ENCODE measurements at regions not wholly inside any gene's neighbourhood (a gene's known extent, or its start where the extent isn't known, plus 50 kb on each side); places are given as distances from the start of the nearest gene placed in this dataset.

DNA sequence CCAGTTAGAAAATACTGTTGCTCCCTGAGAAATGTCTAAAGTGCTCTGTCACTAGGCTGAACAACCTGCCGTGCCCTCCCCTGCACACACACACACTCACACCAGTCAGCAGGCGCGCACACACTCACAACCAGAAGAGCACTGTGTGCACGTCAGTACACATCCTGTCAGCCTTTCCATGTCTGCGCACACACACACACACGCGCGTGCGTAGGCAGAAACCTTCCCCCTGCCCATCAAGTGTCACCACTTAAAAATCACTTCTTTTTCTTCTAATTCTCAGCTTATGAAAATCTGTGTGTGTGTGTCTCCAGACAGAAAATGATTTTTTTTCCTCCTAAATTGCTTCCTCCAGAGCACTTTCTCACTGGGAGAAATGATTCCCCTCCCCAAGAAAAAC lies 100.3 kb downstream of the EDN3 start:
- no peak for DNase-seq (ENCODE audit: low read depth in 4 of 6, low spot score in 6 of 6)
- no peak overlapping the region for H3K4me3 ChIP-seq (ENCODE audit: low read depth, low read length)
- WGBS (ENCODE audit: insufficient coverage), result 72% methylated on average over 3 of the region's 9 CpGs
- peaks cover 35% of the 10 kb centered on the region for H3K4me1 ChIP-seq (ENCODE audit: control insufficient read depth, insufficient read depth, low read length)
- H3K27ac ChIP-seq (ENCODE audit: low read depth, low read length), result no peak overlapping the region
- no peaks in the 10 kb centered on the region for H3K9me3 ChIP-seq (ENCODE audit: control insufficient read depth, insufficient read depth, low read length)
- H3K27me3 ChIP-seq (ENCODE audit: control insufficient read depth, insufficient read depth, low read length), result peaks cover 40% of the 10 kb centered on the region
- H3K36me3 ChIP-seq (ENCODE audit: control insufficient read depth, insufficient read depth, low read length), result no peaks in the 10 kb centered on the region

DNA sequence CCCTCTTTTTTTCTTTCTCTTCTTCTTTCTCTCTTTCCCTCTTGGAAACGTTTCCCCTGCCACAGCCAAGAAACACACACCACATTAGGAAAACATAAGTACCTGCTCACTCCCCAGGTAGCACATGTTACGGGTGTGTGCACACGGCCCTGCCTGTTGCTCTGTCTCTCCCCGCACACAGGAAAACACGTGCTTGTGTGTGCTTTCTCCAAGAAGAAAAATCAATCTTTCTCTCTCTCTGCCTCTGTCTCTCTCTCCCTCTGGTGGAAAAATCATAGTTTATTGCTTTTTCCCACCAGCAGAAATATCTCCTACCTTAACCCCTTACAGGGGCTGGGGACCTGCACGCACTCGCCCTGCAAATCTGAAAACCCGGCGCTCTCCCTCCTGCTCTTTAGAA lies 102.3 kb downstream of the EDN3 start:
- no peaks in the 10 kb centered on the region for H3K9me3 ChIP-seq (ENCODE audit: control insufficient read depth, insufficient read depth, low read length)
- no peak overlapping the region for H3K4me3 ChIP-seq (ENCODE audit: low read depth, low read length)
- H3K4me1 ChIP-seq (ENCODE audit: control insufficient read depth, insufficient read depth, low read length), result peaks cover 32% of the 10 kb centered on the region
- DNase-seq (ENCODE audit: low read depth in 4 of 6, low spot score in 6 of 6), result peak in 2 of 6 donors; percentile 55 to 85
- no peaks in the 10 kb centered on the region for H3K36me3 ChIP-seq (ENCODE audit: control insufficient read depth, insufficient read depth, low read length)
- H3K27ac ChIP-seq (ENCODE audit: low read depth, low read length), result no peak overlapping the region
- H3K27me3 ChIP-seq (ENCODE audit: control insufficient read depth, insufficient read depth, low read length), result peaks cover 51% of the 10 kb centered on the region
- 18% methylated on average over 9 of the region's 9 CpGs for WGBS (ENCODE audit: insufficient coverage)

- DNase-seq (ENCODE audit: low read depth in 4 of 6, low spot score in 6 of 6), result peak in 3 of 6 donors; percentile 46 to 82 (median 79)
- no peaks in the 10 kb centered on the region for H3K36me3 ChIP-seq (ENCODE audit: control insufficient read depth, insufficient read depth, low read length)
- WGBS (ENCODE audit: insufficient coverage), result 5% methylated on average over 46 of the region's 46 CpGs
- H3K9me3 ChIP-seq (ENCODE audit: control insufficient read depth, insufficient read depth, low read length), result no peaks in the 10 kb centered on the region
- H3K4me3 ChIP-seq (ENCODE audit: low read depth, low read length), result peak overlapping the region; percentile 18
- H3K4me1 ChIP-seq (ENCODE audit: control insufficient read depth, insufficient read depth, low read length), result peaks cover 32% of the 10 kb centered on the region
- peaks cover 55% of the 10 kb centered on the region for H3K27me3 ChIP-seq (ENCODE audit: control insufficient read depth, insufficient read depth, low read length)
- peak overlapping the region; percentile 17 for H3K27ac ChIP-seq (ENCODE audit: low read depth, low read length)
These were observed 103.0 kb downstream of the EDN3 start for GRCh38 chr20:59403261-59403961.

DNA sequence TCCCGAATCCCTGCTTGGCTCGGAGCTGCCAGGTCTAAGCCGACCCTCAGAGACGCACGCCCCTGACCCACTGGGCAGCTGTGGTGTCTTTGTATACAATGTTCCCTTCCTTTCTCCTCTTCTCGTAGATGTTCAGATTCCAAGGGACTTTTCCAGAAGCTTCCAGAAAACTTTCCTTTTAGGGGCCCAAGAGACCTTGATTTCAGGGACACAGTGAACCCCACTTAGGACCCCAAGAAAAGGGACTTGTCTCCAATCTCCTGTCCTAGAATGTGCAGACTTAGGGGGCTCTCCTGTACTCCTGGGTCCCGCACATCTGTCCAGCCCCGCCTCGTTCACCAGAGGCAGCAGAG lies 103.5 kb downstream of the EDN3 start:
- no peaks in the 10 kb centered on the region for H3K36me3 ChIP-seq (ENCODE audit: control insufficient read depth, insufficient read depth, low read length)
- H3K27me3 ChIP-seq (ENCODE audit: control insufficient read depth, insufficient read depth, low read length), result peaks cover 52% of the 10 kb centered on the region
- no peak overlapping the region for H3K27ac ChIP-seq (ENCODE audit: low read depth, low read length)
- H3K4me3 ChIP-seq (ENCODE audit: low read depth, low read length), result peak overlapping the region; percentile 18
- WGBS (ENCODE audit: insufficient coverage), result 25% methylated on average over 8 of the region's 9 CpGs
- DNase-seq (ENCODE audit: low read depth in 4 of 6, low spot score in 6 of 6), result no peak
- no peaks in the 10 kb centered on the region for H3K9me3 ChIP-seq (ENCODE audit: control insufficient read depth, insufficient read depth, low read length)
- peaks cover 29% of the 10 kb centered on the region for H3K4me1 ChIP-seq (ENCODE audit: control insufficient read depth, insufficient read depth, low read length)

GRCh38 chr20:59404749-59405148 lies 104.3 kb downstream of the EDN3 start:
- no peak overlapping the region for H3K4me3 ChIP-seq (ENCODE audit: low read depth, low read length)
- peaks cover 50% of the 10 kb centered on the region for H3K27me3 ChIP-seq (ENCODE audit: control insufficient read depth, insufficient read depth, low read length)
- no peaks in the 10 kb centered on the region for H3K9me3 ChIP-seq (ENCODE audit: control insufficient read depth, insufficient read depth, low read length)
- DNase-seq (ENCODE audit: low read depth in 4 of 6, low spot score in 6 of 6), result no peak
- no peak overlapping the region for H3K27ac ChIP-seq (ENCODE audit: low read depth, low read length)
- no peaks in the 10 kb centered on the region for H3K36me3 ChIP-seq (ENCODE audit: control insufficient read depth, insufficient read depth, low read length)
- 50% methylated on average over 5 of the region's 12 CpGs for WGBS (ENCODE audit: insufficient coverage)
- H3K4me1 ChIP-seq (ENCODE audit: control insufficient read depth, insufficient read depth, low read length), result peaks cover 27% of the 10 kb centered on the region

DNA sequence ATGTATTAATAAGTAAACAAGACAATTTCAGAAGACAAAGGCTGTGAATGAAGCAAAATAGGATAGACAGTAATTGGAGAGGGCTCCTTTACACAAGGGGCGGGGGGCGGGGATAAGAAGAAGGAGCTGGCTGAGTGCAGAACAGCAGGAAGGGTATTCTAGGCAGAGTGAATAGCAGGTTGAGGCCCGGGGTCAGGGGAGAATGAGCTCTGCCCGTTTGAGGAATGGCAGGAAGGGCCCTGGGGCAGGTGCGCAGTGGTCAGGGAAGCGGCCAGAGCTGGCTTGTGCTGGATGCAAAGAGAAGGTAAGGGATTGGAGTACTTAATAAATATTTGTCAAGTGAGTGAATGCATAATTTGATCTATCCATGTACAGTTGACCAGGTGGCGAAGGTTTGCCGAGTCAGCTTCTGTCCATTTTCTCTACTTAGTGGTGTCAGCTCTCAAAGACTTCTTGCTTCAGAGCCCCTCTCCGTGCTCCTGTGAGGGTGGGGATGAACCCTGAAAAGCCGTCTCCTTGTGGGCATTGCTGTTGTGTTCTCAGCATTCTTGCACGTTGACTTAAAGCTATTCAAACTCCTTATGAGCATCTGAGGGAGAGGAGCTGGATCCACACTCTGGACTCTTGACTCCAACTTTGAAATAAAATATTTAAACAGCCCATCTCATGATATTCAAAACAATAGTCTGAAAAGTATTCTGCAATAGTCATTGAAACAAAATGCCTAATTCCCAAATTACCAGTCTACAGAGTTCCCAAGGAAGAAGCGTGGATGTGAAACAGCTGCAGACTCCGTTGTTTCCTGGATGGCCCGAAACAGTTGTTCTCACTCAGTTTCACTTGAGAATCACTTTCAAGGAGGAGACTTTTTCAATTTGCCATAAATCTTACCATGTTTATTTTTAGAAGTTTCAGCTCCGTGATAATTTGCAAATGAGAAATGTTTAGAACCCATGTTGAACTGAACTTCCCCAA lies 105.1 kb downstream of the EDN3 start:
- Histone ChIP-seq H3K27me3 (ENCODE audit: control insufficient read depth, insufficient read depth, low read length) (peaks cover 48% of the 10 kb centered on the region), H3K27ac (ENCODE audit: low read depth, low read length) (no peak overlapping the region), H3K4me1 (ENCODE audit: control insufficient read depth, insufficient read depth, low read length) (peaks cover 27% of the 10 kb centered on the region), H3K9me3 (ENCODE audit: control insufficient read depth, insufficient read depth, low read length) (no peaks in the 10 kb centered on the region), H3K36me3 (ENCODE audit: control insufficient read depth, insufficient read depth, low read length) (no peaks in the 10 kb centered on the region), H3K4me3 (ENCODE audit: low read depth, low read length) (no peak overlapping the region)
- DNase-seq (ENCODE audit: low read depth in 4 of 6, low spot score in 6 of 6), result no peak
- WGBS (ENCODE audit: insufficient coverage), result 35% methylated on average over 11 of the region's 15 CpGs

GRCh38 chr20:59406446-59406845 lies 106.0 kb downstream of the EDN3 start:
- Histone ChIP-seq H3K27me3 (ENCODE audit: control insufficient read depth, insufficient read depth, low read length) (peaks cover 44% of the 10 kb centered on the region), H3K4me1 (ENCODE audit: control insufficient read depth, insufficient read depth, low read length) (peaks cover 27% of the 10 kb centered on the region), H3K4me3 (ENCODE audit: low read depth, low read length) (no peak overlapping the region), H3K36me3 (ENCODE audit: control insufficient read depth, insufficient read depth, low read length) (no peaks in the 10 kb centered on the region), H3K9me3 (ENCODE audit: control insufficient read depth, insufficient read depth, low read length) (no peaks in the 10 kb centered on the region), H3K27ac (ENCODE audit: low read depth, low read length) (no peak overlapping the region)
- DNase-seq (ENCODE audit: low read depth in 4 of 6, low spot score in 6 of 6), result no peak
- WGBS (ENCODE audit: insufficient coverage), result 88% methylated on average over 4 of the region's 4 CpGs

DNA sequence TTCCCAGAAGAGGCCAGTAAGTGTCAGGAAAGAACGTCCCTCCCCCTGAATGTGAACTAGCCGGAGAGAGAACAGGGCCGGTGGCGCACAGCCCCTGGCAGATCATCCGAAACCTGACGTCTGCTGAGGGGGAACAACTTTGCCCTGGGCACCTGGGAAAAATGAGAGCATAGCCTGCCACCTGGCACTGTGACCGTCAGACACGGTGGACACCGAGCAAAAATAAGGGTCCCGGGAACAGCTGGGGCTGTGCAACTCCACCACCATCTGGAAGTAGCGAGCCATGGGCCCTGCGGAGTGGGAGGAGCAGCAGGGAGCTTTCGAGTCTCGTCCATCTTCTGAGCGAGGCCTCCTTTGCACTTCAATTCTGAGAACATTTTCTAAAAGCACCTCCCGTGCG lies 110.8 kb downstream of the EDN3 start:
- Histone ChIP-seq H3K4me3 (ENCODE audit: low read depth, low read length) (no peak overlapping the region), H3K9me3 (ENCODE audit: control insufficient read depth, insufficient read depth, low read length) (no peaks in the 10 kb centered on the region), H3K36me3 (ENCODE audit: control insufficient read depth, insufficient read depth, low read length) (no peaks in the 10 kb centered on the region), H3K27me3 (ENCODE audit: control insufficient read depth, insufficient read depth, low read length) (peaks cover 12% of the 10 kb centered on the region), H3K27ac (ENCODE audit: low read depth, low read length) (no peak overlapping the region), H3K4me1 (ENCODE audit: control insufficient read depth, insufficient read depth, low read length) (no peaks in the 10 kb centered on the region)
- no peak for DNase-seq (ENCODE audit: low read depth in 4 of 6, low spot score in 6 of 6)
- 70% methylated on average over 17 of the region's 17 CpGs for WGBS (ENCODE audit: insufficient coverage)

DNA sequence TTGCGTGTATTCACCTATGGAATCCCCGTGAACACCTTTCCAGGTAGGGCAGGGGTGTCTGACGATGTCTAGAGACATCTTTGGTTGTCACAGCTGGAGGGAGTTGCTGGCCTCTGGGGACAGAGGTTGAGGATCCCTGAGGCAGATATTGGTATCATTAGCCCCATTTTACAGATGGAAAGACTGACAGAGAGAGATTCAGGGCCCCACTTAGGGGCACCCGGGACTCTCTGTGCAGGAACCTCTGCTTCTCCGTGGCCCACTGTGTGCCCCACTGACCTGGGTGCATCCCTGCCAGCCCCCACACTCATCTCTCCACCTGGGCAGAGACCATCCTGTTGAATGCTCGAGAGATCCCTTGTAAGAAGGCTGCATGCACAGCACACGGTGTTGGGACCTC lies 111.2 kb downstream of the EDN3 start:
- Histone ChIP-seq H3K36me3 (ENCODE audit: control insufficient read depth, insufficient read depth, low read length) (no peaks in the 10 kb centered on the region), H3K4me3 (ENCODE audit: low read depth, low read length) (no peak overlapping the region), H3K9me3 (ENCODE audit: control insufficient read depth, insufficient read depth, low read length) (no peaks in the 10 kb centered on the region), H3K27me3 (ENCODE audit: control insufficient read depth, insufficient read depth, low read length) (peaks cover 8% of the 10 kb centered on the region), H3K27ac (ENCODE audit: low read depth, low read length) (no peak overlapping the region), H3K4me1 (ENCODE audit: control insufficient read depth, insufficient read depth, low read length) (no peaks in the 10 kb centered on the region)
- WGBS (ENCODE audit: insufficient coverage), result 91% methylated on average over 4 of the region's 7 CpGs
- DNase-seq (ENCODE audit: low read depth in 4 of 6, low spot score in 6 of 6), result no peak

Measured in spinal cord (tissue), 9 donors.